Spleen (tissue), 11 donors: ENCODE measurements at regions not wholly inside any gene's neighbourhood (a gene's known extent, or its start where the extent isn't known, plus 50 kb on each side); places are given as distances from the start of the nearest gene placed in this dataset.

Source experiments
- DNase-seq: peaks from one replicate; pipeline ENCODE4 v3.0.0-alpha.2; 2020
- H3K27ac ChIP-seq, 8 donors: fragments of 200-600 bp; sonication (generic) in 7 of 8; 1 replicate in 4 of 8; 2 replicates in 4 of 8; pipeline versions ENCODE4 v1.5.0 to v1.8.0; 2016 to 2021; ENCODE audit warnings: inconsistent platforms in 4 of 8, mild to moderate bottlenecking in 4 of 8, moderate library complexity in 1 of 8
- H3K27me3 ChIP-seq, 7 donors: fragments of 200-600 bp; sonication (generic) in 6 of 7; replicated peaks in 1 of 7; 1 replicate in 4 of 7; 2 replicates in 3 of 7; pipeline versions ENCODE4 v1.5.0 to v1.8.0; 2016 to 2021; ENCODE audit warnings: inconsistent platforms in 3 of 7, mild to moderate bottlenecking in 1 of 7
- H3K36me3 ChIP-seq, 6 donors: fragments of 200-600 bp; sonication (generic) in 5 of 6; 1 replicate in 4 of 6; 2 replicates in 2 of 6; pipeline versions ENCODE4 v1.5.0 to v1.8.0; 2016 to 2021; ENCODE audit warnings: inconsistent platforms in 2 of 6
- H3K4me1 ChIP-seq, 6 donors: fragments of 200-600 bp; sonication (generic) in 5 of 6; 1 replicate in 3 of 6; 2 replicates in 3 of 6; pipeline versions ENCODE4 v1.5.0 to v1.8.0; 2016 to 2021; ENCODE audit warnings: inconsistent platforms in 3 of 6
- H3K4me3 ChIP-seq, 8 donors: fragments of 200-600 bp; sonication (generic) in 7 of 8; 1 replicate in 4 of 8; 2 replicates in 4 of 8; pipeline versions ENCODE4 v1.5.0 to v1.8.0; 2016 to 2021; ENCODE audit warnings: inconsistent platforms in 4 of 8, mild to moderate bottlenecking in 4 of 8, moderate library complexity in 2 of 8
- H3K9me3 ChIP-seq, 8 donors: fragments of 200-600 bp; sonication (generic) in 7 of 8; 1 replicate in 4 of 8; 2 replicates in 4 of 8; pipeline versions ENCODE4 v1.5.0 to v1.8.0; 2016 to 2021; ENCODE audit warnings: inconsistent platforms in 4 of 8
- CTCF ChIP-seq, 11 experiments: fragments of 200-600 bp in 7 of 11; fragments of 450-650 bp in 4 of 11; sonication (generic) in 4 of 11; IDR thresholded peaks in 8 of 11; conservative IDR thresholded peaks in 3 of 11; 1 replicate in 7 of 11; 2 replicates in 4 of 11; pipeline versions ENCODE4 v1.4.0 to v1.8.0; 2016 to 2021; ENCODE audit warnings: antibody characterized with exemption in 11 of 11, inconsistent platforms in 4 of 11, mild to moderate bottlenecking in 1 of 11
- POLR2A ChIP-seq, 3 donors: fragments of 450-650 bp; IDR thresholded peaks; one replicate each; pipeline ENCODE4 v1.5.1; 2017; ENCODE audit warnings: antibody characterized with exemption in 3 of 3, mild to moderate bottlenecking in 1 of 3
- POLR2AphosphoS5 ChIP-seq, 3 donors: sonication (generic); formaldehyde crosslinking; IDR thresholded peaks; one replicate each; pipeline ENCODE4 v1.5.1; 2017; ENCODE audit warnings: antibody characterized with exemption in 3 of 3
- WGBS, 5 donors: extraction: QIAGEN DNeasy Blood & Tissue Kit in 3 of 5; methylation state at CpG; one replicate each; pipeline versions ENCODE4 v1.1.5 to v1.1.7; 2013 to 2018; 5-methylcytosine and 5-hydroxymethylcytosine counted together
- intact Hi-C: fragments of 100-400 bp; cut with DNase I; formaldehyde crosslinking; loops from one replicate; pipeline ENCODE4 v1.15.0; 2023; ENCODE audit warnings: low total_unique reads
- donor health status: healthy with polysubstance abuse.
- donor health status: DM: no; HTN: no; CAD: no; lungs with moderate emphysema.
- donor health status: DM: no; HTN: no; CAD: no.
- donor health status: Bipolar disorder and iron deficiency.
- donor health status: healthy.
- donor health status: DM: no; HTN: no; CAD: no.
- donor health status: DM: yes; HTN: yes; CAD: no.

GRCh38 chr2:236802862-236803261 is 233.2 kb downstream of the ACKR3 start:
- WGBS, 5 donors = 77 to 89% (median 82%) methylated on average over 6 of the region's 6 CpGs
- H3K27ac ChIP-seq = no peak overlapping the region
- H3K4me3 ChIP-seq = no peak overlapping the region
- H3K4me1 ChIP-seq = no peaks in the 10 kb centered on the region
- TF ChIP-seq CTCF (IDR thresholded peaks at IDR 0.05 in 8 of 11, conservative IDR thresholded peaks at IDR 0.05 in 3 of 11) (no peak), POLR2AphosphoS5 (IDR thresholded peaks at IDR 0.05) (no peak), POLR2A (IDR thresholded peaks at IDR 0.05) (no peak)
- H3K9me3 ChIP-seq = peaks cover 0 to 13% (median 11%) of the 10 kb centered on the region in 8 donors
- no peaks in the 10 kb centered on the region for H3K36me3 ChIP-seq
- H3K27me3 ChIP-seq = peaks cover 0 to 19% (median 0%) of the 10 kb centered on the region in 7 donors
- DNase-seq = no peak
- intact Hi-C loops = no loop called here

GRCh38 chr2:236803621-236804020 is 234.0 kb downstream of the ACKR3 start:
- no peaks in the 10 kb centered on the region for H3K4me1 ChIP-seq
- peaks cover 0 to 19% (median 18%) of the 10 kb centered on the region in 8 donors for H3K9me3 ChIP-seq
- no peak for DNase-seq
- peaks cover 0 to 19% (median 0%) of the 10 kb centered on the region in 7 donors for H3K27me3 ChIP-seq
- WGBS, 5 donors = 70 to 81% (median 75%) methylated on average over 19 to 20 of the region's 20 CpGs
- H3K27ac ChIP-seq = no peak overlapping the region
- no peaks in the 10 kb centered on the region for H3K36me3 ChIP-seq
- H3K4me3 ChIP-seq = no peak overlapping the region
- TF ChIP-seq POLR2A (IDR thresholded peaks at IDR 0.05) (no peak), CTCF (IDR thresholded peaks at IDR 0.05 in 8 of 11, conservative IDR thresholded peaks at IDR 0.05 in 3 of 11) (no peak), POLR2AphosphoS5 (IDR thresholded peaks at IDR 0.05) (no peak)
- intact Hi-C loops = no loop called here

GRCh38 chr2:236805800-236806531 is 236.3 kb downstream of the ACKR3 start:
- intact Hi-C loops = no loop called here
- peaks cover 0 to 43% (median 40%) of the 10 kb centered on the region in 8 donors for H3K9me3 ChIP-seq
- no peak overlapping the region for H3K4me3 ChIP-seq
- H3K4me1 ChIP-seq = no peaks in the 10 kb centered on the region
- no peaks in the 10 kb centered on the region for H3K36me3 ChIP-seq
- WGBS, 5 donors = 85 to 91% (median 88%) methylated on average over 6 of the region's 6 CpGs
- TF ChIP-seq POLR2A (IDR thresholded peaks at IDR 0.05) (no peak), POLR2AphosphoS5 (IDR thresholded peaks at IDR 0.05) (no peak), CTCF (IDR thresholded peaks at IDR 0.05 in 8 of 11, conservative IDR thresholded peaks at IDR 0.05 in 3 of 11) (no peak)
- peaks cover 0 to 19% (median 0%) of the 10 kb centered on the region in 7 donors for H3K27me3 ChIP-seq
- DNase-seq = no peak
- H3K27ac ChIP-seq = no peak overlapping the region

- TF ChIP-seq POLR2A (IDR thresholded peaks at IDR 0.05) = no peak
- no peak for TF ChIP-seq CTCF (IDR thresholded peaks at IDR 0.05 in 8 of 11, conservative IDR thresholded peaks at IDR 0.05 in 3 of 11)
- no peak for TF ChIP-seq POLR2AphosphoS5 (IDR thresholded peaks at IDR 0.05)
Measured at GRCh38 chr2:236809716-236810115, 240.1 kb downstream of the ACKR3 start.

More at GRCh38 chr2:236809716-236810115, 240.1 kb downstream of the ACKR3 start:
- no peaks in the 10 kb centered on the region for H3K36me3 ChIP-seq
- H3K27ac ChIP-seq = no peak overlapping the region
- DNase-seq = no peak
- H3K4me1 ChIP-seq = no peaks in the 10 kb centered on the region
- 63 to 90% (median 67%) methylated on average over 1 of the region's 1 CpG for WGBS, 5 donors
- intact Hi-C loops = no loop called here
- no peak overlapping the region for H3K4me3 ChIP-seq
- peaks cover 0 to 10% (median 0%) of the 10 kb centered on the region in 7 donors for H3K27me3 ChIP-seq
- H3K9me3 ChIP-seq = peaks cover 0 to 46% (median 41%) of the 10 kb centered on the region in 8 donors
